Cardiac fibroblast (primary cell): ENCODE measurements at regions not wholly inside any gene's neighbourhood (a gene's known extent, or its start where the extent isn't known, plus 50 kb on each side); places are given as distances from the start of the nearest gene placed in this dataset.

ENCODE experiments used
- DNase-seq, 2 donors: peaks; one replicate each; pipeline versions ENCODE4 v3.0.0 to v3.0.0-alpha.2; 2010; ENCODE audit warnings: low read depth in 2 of 2
- H3K4me3 ChIP-seq, 2 donors: replicated peaks in 1 of 2; 1 replicate in 1 of 2; 2 replicates in 1 of 2; pipeline ENCODE4 v1.5.1; 2011; ENCODE audit warnings: low read depth in 2 of 2, low read length in 2 of 2, mild to moderate bottlenecking in 2 of 2, moderate library complexity in 1 of 2
- CTCF ChIP-seq: IDR thresholded peaks from one replicate; pipeline ENCODE4 v1.5.1; 2011; ENCODE audit warnings: low read depth, mild to moderate bottlenecking, low read length, inconsistent platforms

GRCh38 chr14:86673523-86673969, 1143.6 kb downstream of the FLRT2 start:
- no peak overlapping the region for H3K4me3 ChIP-seq
- no peak for DNase-seq
- TF ChIP-seq CTCF, result no peak

- no peak overlapping the region for H3K4me3 ChIP-seq
- DNase-seq, result no peak
- TF ChIP-seq CTCF, result no peak
Measured at GRCh38 chr14:86672080-86672479, 1142.1 kb downstream of the FLRT2 start.

GRCh38 chr14:86665975-86666374, 1136.0 kb downstream of the FLRT2 start:
- no peak for TF ChIP-seq CTCF
- DNase-seq, result no peak
- H3K4me3 ChIP-seq, result no peak overlapping the region

GRCh38 chr14:86662334-86662733, 1132.4 kb downstream of the FLRT2 start:
- DNase-seq, result no peak
- no peak for TF ChIP-seq CTCF
- H3K4me3 ChIP-seq, result no peak overlapping the region

GRCh38 chr14:86654558-86655184, 1124.7 kb downstream of the FLRT2 start:
- peak; percentile 31 for TF ChIP-seq CTCF
- H3K4me3 ChIP-seq, result no peak overlapping the region
- peak; percentile 46 to 69 for DNase-seq

GRCh38 chr14:86652526-86652925, 1122.6 kb downstream of the FLRT2 start:
- no peak for DNase-seq
- TF ChIP-seq CTCF, result no peak
- no peak overlapping the region for H3K4me3 ChIP-seq
